ENCODE measurements at regions not wholly inside any gene's neighbourhood (a gene's known extent, or its start where the extent isn't known, plus 50 kb on each side); places are given as distances from the start of the nearest gene placed in this dataset.

GRCh38 chr10:121089434-121089833, 238.3 kb downstream of the WDR11 start:
- no peak for DNase-seq
- Mint-ChIP-seq H3K4me3 (no peak overlapping the region), H3K27me3 (peaks cover 6% of the 10 kb centered on the region), H3K4me1 (no peaks in the 10 kb centered on the region), H3K36me3 (ENCODE audit: low read depth) (no peaks in the 10 kb centered on the region), H3K27ac (no peak overlapping the region)
- ATAC-seq: no peak
- no peaks in the 10 kb centered on the region for H3K9me3 ChIP-seq (ENCODE audit: control insufficient read depth, low read length, poor library complexity, severe bottlenecking)

GRCh38 chr10:121091961-121092719, 241.0 kb downstream of the WDR11 start:
- no peak for DNase-seq
- Mint-ChIP-seq H3K4me1 (no peaks in the 10 kb centered on the region), H3K27ac (no peak overlapping the region)

DNA sequence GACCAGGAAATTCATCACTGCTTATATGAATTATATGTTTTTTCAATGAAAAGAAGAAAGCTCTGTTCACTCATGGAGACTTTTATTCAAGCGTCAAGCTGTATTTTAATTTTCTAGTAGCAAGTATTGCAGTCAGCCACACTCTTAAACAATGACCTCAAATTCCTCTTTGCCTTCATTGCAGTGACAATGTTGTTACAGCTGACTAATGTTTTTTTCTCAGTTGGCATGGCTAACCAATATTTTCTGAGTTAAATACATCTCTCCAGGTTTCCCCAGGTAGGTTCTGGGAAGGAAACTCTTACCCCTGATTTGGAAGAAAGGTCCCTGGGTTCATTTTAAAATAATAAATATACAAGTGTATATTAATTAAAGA, 241.5 kb downstream of the WDR11 start:
- ATAC-seq (no peak), DNase-seq (no peak)
- H3K9me3 ChIP-seq (ENCODE audit: control insufficient read depth, low read length, poor library complexity, severe bottlenecking): no peaks in the 10 kb centered on the region
- H3K27ac Mint-ChIP-seq: no peak overlapping the region
- H3K27me3 Mint-ChIP-seq: no peaks in the 10 kb centered on the region
- no peaks in the 10 kb centered on the region for H3K4me1 Mint-ChIP-seq
- H3K4me3 Mint-ChIP-seq: no peak overlapping the region
- H3K36me3 Mint-ChIP-seq (ENCODE audit: low read depth): no peaks in the 10 kb centered on the region

More at GRCh38 chr10:121091961-121092719, 241.0 kb downstream of the WDR11 start:
- ATAC-seq: no peak
- no peaks in the 10 kb centered on the region for H3K9me3 ChIP-seq (ENCODE audit: control insufficient read depth, low read length, poor library complexity, severe bottlenecking)
- Mint-ChIP-seq H3K4me3 (no peak overlapping the region), H3K27me3 (no peaks in the 10 kb centered on the region), H3K36me3 (ENCODE audit: low read depth) (no peaks in the 10 kb centered on the region)

DNA sequence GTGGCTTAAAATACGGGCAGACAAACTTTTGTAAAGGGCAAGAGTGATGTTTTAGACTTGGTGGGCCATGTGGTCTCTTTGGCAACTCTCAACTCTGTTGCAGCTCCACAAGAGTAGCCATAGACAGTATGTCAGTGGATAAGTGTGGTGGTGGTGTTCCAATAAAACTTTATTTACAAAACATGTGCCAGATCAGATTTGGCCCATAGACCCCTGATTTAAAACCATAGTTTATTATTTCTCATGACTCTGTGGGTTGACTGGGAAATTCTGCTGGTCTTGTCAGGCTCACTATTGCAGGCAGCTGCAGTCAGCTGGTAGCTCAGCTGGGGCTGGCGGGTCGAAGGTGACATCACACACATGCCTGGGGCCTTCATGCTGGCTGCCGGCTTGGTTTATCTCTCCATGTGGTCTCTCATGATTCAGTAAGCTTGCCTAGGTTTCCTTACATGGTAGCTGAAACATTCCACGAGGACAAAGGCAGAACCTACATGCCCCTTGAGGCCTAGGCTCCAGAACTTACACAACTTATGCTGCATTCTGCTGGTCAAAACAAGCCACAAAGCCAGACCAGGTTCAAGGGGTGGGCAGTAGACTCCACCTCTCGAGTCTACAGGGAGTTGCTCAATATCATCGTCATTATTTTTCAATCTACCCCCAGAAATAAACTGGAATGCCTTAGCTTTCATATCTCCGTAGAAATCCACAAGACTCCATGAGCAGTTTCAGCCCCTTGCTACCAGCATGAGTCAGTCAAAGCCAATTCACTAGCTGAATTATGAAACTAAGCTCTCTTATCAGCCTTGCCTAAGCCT, 245.7 kb downstream of the WDR11 start:
- ATAC-seq (no peak), DNase-seq (no peak)
- H3K36me3 Mint-ChIP-seq (ENCODE audit: low read depth): no peaks in the 10 kb centered on the region
- H3K27ac Mint-ChIP-seq: no peak overlapping the region
- no peaks in the 10 kb centered on the region for H3K4me1 Mint-ChIP-seq
- H3K4me3 Mint-ChIP-seq: no peak overlapping the region
- H3K27me3 Mint-ChIP-seq: no peaks in the 10 kb centered on the region
- no peaks in the 10 kb centered on the region for H3K9me3 ChIP-seq (ENCODE audit: control insufficient read depth, low read length, poor library complexity, severe bottlenecking)

GRCh38 chr10:121098211-121098610, 247.0 kb downstream of the WDR11 start:
- H3K36me3 Mint-ChIP-seq (ENCODE audit: low read depth): no peaks in the 10 kb centered on the region
- H3K27me3 Mint-ChIP-seq: no peaks in the 10 kb centered on the region
- no peaks in the 10 kb centered on the region for H3K4me1 Mint-ChIP-seq
- H3K27ac Mint-ChIP-seq: no peak overlapping the region
- H3K4me3 Mint-ChIP-seq: no peak overlapping the region
- ATAC-seq: no peak
- no peaks in the 10 kb centered on the region for H3K9me3 ChIP-seq (ENCODE audit: control insufficient read depth, low read length, poor library complexity, severe bottlenecking)
- DNase-seq: no peak

- no peak for ATAC-seq
These were observed 247.6 kb downstream of the WDR11 start for GRCh38 chr10:121098751-121099150.

GRCh38 chr10:121099181-121099580, 248.0 kb downstream of the WDR11 start:
- Mint-ChIP-seq H3K27ac (no peak overlapping the region), H3K27me3 (no peaks in the 10 kb centered on the region), H3K36me3 (ENCODE audit: low read depth) (no peaks in the 10 kb centered on the region), H3K4me3 (no peak overlapping the region), H3K4me1 (no peaks in the 10 kb centered on the region)
- DNase-seq (no peak), ATAC-seq (no peak)
- H3K9me3 ChIP-seq (ENCODE audit: control insufficient read depth, low read length, poor library complexity, severe bottlenecking): no peaks in the 10 kb centered on the region

More at GRCh38 chr10:121098751-121099150, 247.6 kb downstream of the WDR11 start:
- H3K9me3 ChIP-seq (ENCODE audit: control insufficient read depth, low read length, poor library complexity, severe bottlenecking): no peaks in the 10 kb centered on the region
- no peak overlapping the region for H3K4me3 Mint-ChIP-seq
- DNase-seq: no peak
- no peaks in the 10 kb centered on the region for H3K4me1 Mint-ChIP-seq
- H3K27me3 Mint-ChIP-seq: no peaks in the 10 kb centered on the region
- H3K27ac Mint-ChIP-seq: no peak overlapping the region
- H3K36me3 Mint-ChIP-seq (ENCODE audit: low read depth): no peaks in the 10 kb centered on the region

DNA sequence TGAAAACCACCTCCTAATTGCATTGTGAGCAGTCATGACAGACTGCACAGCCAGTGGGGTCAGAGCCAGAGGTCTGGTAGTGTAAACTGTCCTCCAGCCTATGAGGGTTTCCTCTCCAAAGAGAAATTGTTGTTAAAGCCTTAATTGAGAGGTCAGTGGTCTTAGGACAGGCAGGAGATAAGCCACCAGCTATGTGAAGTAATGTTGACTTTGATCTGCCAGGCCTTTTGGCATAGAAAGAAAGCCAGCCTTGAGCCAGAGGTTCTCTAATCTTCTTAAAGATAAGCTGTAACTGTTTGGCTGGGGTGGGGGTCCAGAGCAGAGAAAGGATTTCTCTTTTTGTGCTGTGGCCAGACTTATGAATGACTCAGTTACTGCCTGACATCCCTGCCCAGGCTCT, 248.4 kb downstream of the WDR11 start:
- ATAC-seq (no peak), DNase-seq (no peak)
- H3K36me3 Mint-ChIP-seq (ENCODE audit: low read depth): no peaks in the 10 kb centered on the region
- no peaks in the 10 kb centered on the region for H3K4me1 Mint-ChIP-seq
- no peak overlapping the region for H3K4me3 Mint-ChIP-seq
- H3K9me3 ChIP-seq (ENCODE audit: control insufficient read depth, low read length, poor library complexity, severe bottlenecking): no peaks in the 10 kb centered on the region
- H3K27ac Mint-ChIP-seq: no peak overlapping the region
- no peaks in the 10 kb centered on the region for H3K27me3 Mint-ChIP-seq

- H3K27me3 Mint-ChIP-seq: no peaks in the 10 kb centered on the region
- no peaks in the 10 kb centered on the region for H3K36me3 Mint-ChIP-seq (ENCODE audit: low read depth)
- DNase-seq: no peak
- H3K9me3 ChIP-seq (ENCODE audit: control insufficient read depth, low read length, poor library complexity, severe bottlenecking): no peaks in the 10 kb centered on the region
- no peaks in the 10 kb centered on the region for H3K4me1 Mint-ChIP-seq
- no peak overlapping the region for H3K4me3 Mint-ChIP-seq
- H3K27ac Mint-ChIP-seq: no peak overlapping the region
- no peak for ATAC-seq
These were observed 250.4 kb downstream of the WDR11 start for GRCh38 chr10:121101561-121101960.

DNA sequence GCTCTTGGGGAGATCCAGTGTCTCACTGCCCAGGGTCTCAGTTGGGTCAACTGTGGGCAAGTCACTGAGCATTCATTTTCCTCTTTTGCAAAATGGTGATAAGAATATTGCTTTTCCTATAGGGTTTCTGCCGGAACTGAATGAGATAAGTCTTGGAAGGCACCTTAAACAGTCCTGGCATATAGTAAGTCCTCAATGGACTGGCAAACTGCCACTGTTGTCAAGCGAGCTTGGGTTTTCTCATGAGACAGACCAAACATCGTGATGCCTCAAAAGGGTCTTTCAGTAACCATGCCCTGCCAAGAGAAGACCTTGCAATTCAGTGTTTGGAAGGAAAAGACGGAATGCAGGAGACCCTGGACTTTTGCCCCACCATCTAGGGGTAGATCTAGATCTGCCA, 251.5 kb downstream of the WDR11 start:
- no peaks in the 10 kb centered on the region for H3K4me1 Mint-ChIP-seq
- ATAC-seq (no peak), DNase-seq (no peak)
- H3K4me3 Mint-ChIP-seq: no peak overlapping the region
- H3K36me3 Mint-ChIP-seq (ENCODE audit: low read depth): no peaks in the 10 kb centered on the region
- H3K27ac Mint-ChIP-seq: no peak overlapping the region
- H3K9me3 ChIP-seq (ENCODE audit: control insufficient read depth, low read length, poor library complexity, severe bottlenecking): no peaks in the 10 kb centered on the region
- no peaks in the 10 kb centered on the region for H3K27me3 Mint-ChIP-seq

DNA sequence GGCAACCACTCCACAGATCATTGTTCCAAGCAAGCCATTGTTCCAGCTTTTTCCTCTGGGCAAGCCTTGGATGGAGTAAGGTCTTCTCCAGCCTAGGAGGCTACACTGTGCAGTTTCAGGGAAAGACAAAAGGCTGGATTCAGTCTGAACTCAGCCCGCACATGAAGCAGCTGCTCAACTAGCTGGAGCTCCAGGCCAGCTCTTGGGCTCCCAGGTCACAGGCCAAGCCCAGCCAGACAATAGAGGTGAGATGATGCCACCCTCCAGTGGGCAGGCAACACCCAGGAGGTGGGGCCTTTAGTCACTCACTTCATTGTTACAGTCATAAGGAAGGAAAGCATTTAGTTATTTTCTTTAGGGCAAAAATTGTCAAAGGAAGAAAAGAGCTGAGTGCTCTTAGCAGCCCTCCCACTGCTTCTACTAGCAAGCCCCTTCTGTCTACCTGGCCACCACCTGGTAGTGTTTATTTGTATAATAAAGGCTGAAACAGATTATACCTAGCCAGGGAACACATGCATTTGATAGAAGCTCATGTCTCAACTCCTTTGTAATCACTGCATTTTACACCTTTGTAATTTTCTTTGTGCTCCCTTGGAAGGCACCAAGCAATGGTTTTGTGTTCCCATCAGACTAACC, 253.4 kb downstream of the WDR11 start:
- no peak for DNase-seq
- Mint-ChIP-seq H3K4me1 (no peaks in the 10 kb centered on the region), H3K27me3 (no peaks in the 10 kb centered on the region), H3K27ac (no peak overlapping the region), H3K36me3 (ENCODE audit: low read depth) (no peaks in the 10 kb centered on the region), H3K4me3 (no peak overlapping the region)
- no peak for ATAC-seq
- H3K9me3 ChIP-seq (ENCODE audit: control insufficient read depth, low read length, poor library complexity, severe bottlenecking): no peaks in the 10 kb centered on the region

- H3K9me3 ChIP-seq (ENCODE audit: control insufficient read depth, low read length, poor library complexity, severe bottlenecking): no peaks in the 10 kb centered on the region
- Mint-ChIP-seq H3K36me3 (ENCODE audit: low read depth) (no peaks in the 10 kb centered on the region), H3K4me1 (no peaks in the 10 kb centered on the region), H3K27ac (no peak overlapping the region), H3K4me3 (no peak overlapping the region), H3K27me3 (no peaks in the 10 kb centered on the region)
- DNase-seq: no peak
- ATAC-seq: no peak
These were observed 255.4 kb downstream of the WDR11 start for GRCh38 chr10:121106611-121107010.

GRCh38 chr10:121108051-121108450, 256.9 kb downstream of the WDR11 start:
- Mint-ChIP-seq H3K36me3 (ENCODE audit: low read depth) (no peaks in the 10 kb centered on the region), H3K4me1 (no peaks in the 10 kb centered on the region), H3K27me3 (no peaks in the 10 kb centered on the region), H3K27ac (no peak overlapping the region), H3K4me3 (no peak overlapping the region)
- no peak for ATAC-seq
- H3K9me3 ChIP-seq (ENCODE audit: control insufficient read depth, low read length, poor library complexity, severe bottlenecking): no peaks in the 10 kb centered on the region
- DNase-seq: no peak

Data from T-helper 17 cell (primary cell).